Immature natural killer cell (primary cell): ENCODE measurements at regions not wholly inside any gene's neighbourhood (a gene's known extent, or its start where the extent isn't known, plus 50 kb on each side); places are given as distances from the start of the nearest gene placed in this dataset.

Source experiments
- DNase-seq, 3 donors: peaks; one replicate each; pipeline ENCODE4 v3.0.0; 2022; ENCODE audit warnings: mixed read lengths in 1 of 3
- H3K27ac Mint-ChIP-seq, 6 donors: one replicate each; pipeline ENCODE4 v1.8.0; 2020; ENCODE audit warnings: mixed read lengths in 6 of 6, mild to moderate bottlenecking in 5 of 6, inconsistent platforms in 4 of 6, moderate library complexity in 3 of 6
- H3K27me3 Mint-ChIP-seq, 3 donors: one replicate each; pipeline ENCODE4 v1.8.0; 2020 to 2021; ENCODE audit warnings: low read depth in 3 of 3, mild to moderate bottlenecking in 3 of 3, mixed read lengths in 3 of 3, moderate library complexity in 3 of 3, inconsistent platforms in 1 of 3
- H3K36me3 Mint-ChIP-seq, 3 donors: one replicate each; pipeline ENCODE4 v1.8.0; 2020; ENCODE audit warnings: mixed read lengths in 3 of 3, inconsistent platforms in 2 of 3, mild to moderate bottlenecking in 2 of 3
- H3K4me1 Mint-ChIP-seq, 2 donors: one replicate each; pipeline ENCODE4 v1.8.0; 2020; ENCODE audit warnings: inconsistent platforms in 2 of 2, mild to moderate bottlenecking in 2 of 2, mixed read lengths in 2 of 2, moderate library complexity in 1 of 2
- H3K4me3 Mint-ChIP-seq, 5 donors: one replicate each; pipeline ENCODE4 v1.8.0; 2020; ENCODE audit warnings: mild to moderate bottlenecking in 5 of 5, mixed read lengths in 5 of 5, inconsistent platforms in 3 of 5, moderate library complexity in 3 of 5
- H3K9me3 Mint-ChIP-seq, 6 donors: one replicate each; pipeline ENCODE4 v1.8.0; 2020; ENCODE audit warnings: mild to moderate bottlenecking in 6 of 6, mixed read lengths in 6 of 6, inconsistent platforms in 4 of 6, moderate library complexity in 3 of 6

DNA sequence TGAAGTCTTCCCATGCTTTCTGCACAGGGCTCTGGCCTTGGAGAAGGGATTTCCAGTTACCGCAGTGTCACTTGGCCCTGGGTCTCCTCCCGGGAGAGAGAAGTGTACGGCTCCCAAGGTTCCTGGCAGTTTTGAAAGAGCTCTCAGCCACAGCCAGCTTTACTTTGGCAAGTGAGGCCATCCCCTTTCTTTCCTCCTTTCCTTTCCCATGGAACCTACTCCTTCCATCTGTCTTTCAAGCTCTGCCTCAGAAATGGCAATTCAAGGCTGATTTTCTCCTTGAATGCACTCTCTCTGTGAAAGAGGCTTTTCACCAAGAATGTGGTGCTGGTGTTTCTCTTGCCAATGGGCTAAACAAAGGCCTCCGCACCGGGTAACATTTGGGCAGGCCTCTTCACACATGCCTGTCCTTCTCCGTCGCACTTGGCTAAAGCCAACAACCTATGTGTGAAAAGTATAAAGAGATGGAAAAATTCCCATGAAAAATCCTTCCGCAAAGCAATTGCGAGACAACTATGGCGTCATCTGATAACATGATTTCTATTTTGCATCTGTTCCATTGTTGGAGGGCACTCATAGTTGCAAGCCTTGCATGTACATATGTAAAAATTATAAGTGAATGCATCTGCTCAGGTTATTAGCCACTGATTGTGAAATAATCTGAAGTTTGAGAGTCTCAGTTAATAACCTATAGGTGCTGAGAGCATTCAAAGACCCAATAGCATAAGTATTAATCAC is 125.4 kb downstream of the PFKFB3 start:
- no peaks in the 10 kb centered on the region for H3K4me1 Mint-ChIP-seq
- peaks cover 0 to 2% (median 0%) of the 10 kb centered on the region in 3 donors for H3K27me3 Mint-ChIP-seq
- peaks cover 3 to 16% (median 9%) of the 10 kb centered on the region in 3 donors for H3K36me3 Mint-ChIP-seq
- H3K9me3 Mint-ChIP-seq, result no peaks in the 10 kb centered on the region
- no peak for DNase-seq
- no peak overlapping the region for H3K4me3 Mint-ChIP-seq
- no peak overlapping the region for H3K27ac Mint-ChIP-seq

- H3K27ac Mint-ChIP-seq, result no peak overlapping the region
- H3K4me3 Mint-ChIP-seq, result no peak overlapping the region
Measured at GRCh38 chr10:6328699-6329423, 126.1 kb downstream of the PFKFB3 start.

GRCh38 chr10:6333086-6333485 is 130.4 kb downstream of the PFKFB3 start:
- Mint-ChIP-seq H3K9me3 (peaks cover 0 to 3% (median 0%) of the 10 kb centered on the region in 6 donors), H3K27me3 (peaks cover 0 to 2% (median 0%) of the 10 kb centered on the region in 3 donors), H3K27ac (no peak overlapping the region), H3K4me3 (no peak overlapping the region), H3K36me3 (peaks cover 8 to 16% (median 11%) of the 10 kb centered on the region in 3 donors), H3K4me1 (no peaks in the 10 kb centered on the region)
- DNase-seq, result no peak

More at GRCh38 chr10:6328699-6329423, 126.1 kb downstream of the PFKFB3 start:
- Mint-ChIP-seq H3K9me3 (no peaks in the 10 kb centered on the region), H3K36me3 (peaks cover 8 to 16% (median 16%) of the 10 kb centered on the region in 3 donors), H3K4me1 (no peaks in the 10 kb centered on the region), H3K27me3 (peaks cover 0 to 2% (median 0%) of the 10 kb centered on the region in 3 donors)
- no peak for DNase-seq

DNA sequence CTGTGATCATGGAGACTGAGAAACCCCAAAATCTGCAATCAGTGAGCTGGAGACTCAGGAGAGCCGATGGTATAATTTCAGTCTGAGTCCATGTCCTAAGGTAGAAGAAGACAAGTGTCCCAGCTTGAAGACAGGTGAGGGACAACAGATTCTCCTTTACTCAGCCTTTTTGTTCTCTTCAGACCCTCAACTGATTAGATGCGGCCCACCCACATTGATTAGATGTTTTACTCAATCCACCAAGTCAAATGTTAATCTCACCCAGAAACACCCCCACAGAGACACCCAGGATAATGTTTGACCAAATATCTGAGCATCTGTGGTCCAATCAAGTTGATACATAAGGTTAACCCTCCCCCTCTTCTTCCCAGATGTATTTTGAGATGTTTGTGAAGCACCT is 131.2 kb downstream of the PFKFB3 start:
- DNase-seq, result no peak
- Mint-ChIP-seq H3K4me1 (no peaks in the 10 kb centered on the region), H3K4me3 (no peak overlapping the region), H3K27ac (no peak overlapping the region), H3K36me3 (peaks cover 8 to 13% (median 11%) of the 10 kb centered on the region in 3 donors), H3K9me3 (peaks cover 0 to 3% (median 0%) of the 10 kb centered on the region in 6 donors), H3K27me3 (peaks cover 0 to 2% (median 0%) of the 10 kb centered on the region in 3 donors)

- H3K4me3 Mint-ChIP-seq, result no peak overlapping the region
- H3K9me3 Mint-ChIP-seq, result peaks cover 0 to 3% (median 0%) of the 10 kb centered on the region in 6 donors
- peaks cover 6 to 11% (median 8%) of the 10 kb centered on the region in 3 donors for H3K36me3 Mint-ChIP-seq
- H3K4me1 Mint-ChIP-seq, result no peaks in the 10 kb centered on the region
- H3K27ac Mint-ChIP-seq, result no peak overlapping the region
- H3K27me3 Mint-ChIP-seq, result no peaks in the 10 kb centered on the region
- DNase-seq, result no peak
Measured at GRCh38 chr10:6336016-6336415, 133.3 kb downstream of the PFKFB3 start.

GRCh38 chr10:6337382-6337781 is 134.7 kb downstream of the PFKFB3 start:
- no peak overlapping the region for H3K27ac Mint-ChIP-seq
- H3K9me3 Mint-ChIP-seq, result peaks cover 0 to 3% (median 0%) of the 10 kb centered on the region in 6 donors
- H3K4me1 Mint-ChIP-seq, result no peaks in the 10 kb centered on the region
- H3K27me3 Mint-ChIP-seq, result no peaks in the 10 kb centered on the region
- H3K36me3 Mint-ChIP-seq, result peaks cover 5 to 11% (median 6%) of the 10 kb centered on the region in 3 donors
- no peak for DNase-seq
- no peak overlapping the region for H3K4me3 Mint-ChIP-seq

DNA sequence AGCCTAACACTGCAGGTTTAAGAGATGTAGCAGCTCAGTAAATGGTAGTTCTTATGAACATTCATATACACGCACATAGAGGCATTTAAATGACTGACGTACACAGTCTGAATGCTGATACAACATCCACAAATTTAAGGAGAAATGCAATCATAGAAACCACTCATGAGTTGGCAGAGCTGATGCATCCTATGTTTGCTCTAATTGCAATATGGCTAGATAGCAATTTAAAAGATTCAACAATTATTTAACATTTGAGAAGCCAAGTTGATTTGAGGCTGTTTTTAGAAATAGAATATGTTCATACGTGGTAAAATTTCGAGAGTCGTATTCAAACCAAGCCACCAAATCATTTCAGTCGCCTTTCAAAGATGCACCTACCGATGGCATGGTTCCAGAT is 135.6 kb downstream of the PFKFB3 start:
- Mint-ChIP-seq H3K27me3 (no peaks in the 10 kb centered on the region), H3K4me1 (no peaks in the 10 kb centered on the region), H3K9me3 (peaks cover 0 to 3% (median 0%) of the 10 kb centered on the region in 6 donors), H3K27ac (no peak overlapping the region), H3K36me3 (peaks cover 3 to 6% (median 6%) of the 10 kb centered on the region in 3 donors), H3K4me3 (no peak overlapping the region)
- no peak for DNase-seq

DNA sequence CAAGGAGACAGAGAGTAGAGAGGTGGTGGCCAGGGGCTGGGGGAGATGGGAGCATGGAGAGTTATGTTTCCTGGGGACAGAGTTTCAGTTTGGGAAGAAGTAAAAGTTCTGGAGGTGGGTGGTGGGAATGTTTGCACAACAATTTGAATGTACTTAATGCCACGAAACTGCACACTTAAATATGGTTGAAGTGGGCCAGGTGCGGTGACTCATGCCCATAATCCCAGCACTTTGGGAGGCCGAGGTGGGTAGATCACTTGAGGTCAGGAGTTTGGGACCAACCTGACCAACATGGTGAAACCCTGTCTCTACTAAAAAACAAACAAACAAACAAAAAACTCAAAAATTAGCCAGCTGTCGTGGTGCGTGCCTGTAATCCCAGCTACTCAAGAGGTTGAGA is 137.2 kb downstream of the PFKFB3 start:
- Mint-ChIP-seq H3K27ac (no peak overlapping the region), H3K36me3 (no peaks in the 10 kb centered on the region), H3K27me3 (no peaks in the 10 kb centered on the region), H3K9me3 (no peaks in the 10 kb centered on the region), H3K4me3 (no peak overlapping the region), H3K4me1 (no peaks in the 10 kb centered on the region)
- DNase-seq, result no peak

DNA sequence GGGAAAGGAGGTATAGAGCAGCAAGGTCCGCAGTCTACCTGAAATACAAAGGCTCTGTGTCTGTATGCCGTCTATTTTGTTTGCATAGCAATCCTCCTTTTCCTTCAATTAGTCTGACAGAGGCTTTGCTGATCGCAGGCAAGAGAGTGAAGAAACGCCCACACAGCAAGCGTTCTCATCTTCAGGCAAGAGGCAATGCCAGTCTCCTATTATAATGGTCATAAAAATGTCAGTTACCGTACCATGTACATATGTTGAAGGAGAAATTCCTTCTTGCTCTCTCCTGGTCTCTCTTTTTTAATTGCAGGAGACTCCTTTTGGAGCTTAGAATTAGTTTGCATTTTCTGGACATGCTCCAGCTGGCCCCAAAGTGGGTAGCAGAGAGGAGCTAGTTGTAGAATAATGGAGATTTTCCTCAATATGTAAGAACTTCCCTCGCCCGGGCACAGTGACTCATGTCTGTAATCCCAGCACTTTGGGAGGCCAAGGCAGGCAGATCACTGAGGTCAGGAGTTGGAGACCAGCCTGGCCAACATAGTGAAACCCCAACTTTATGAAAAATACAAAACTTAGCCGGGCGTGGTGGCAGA is 139.5 kb downstream of the PFKFB3 start:
- Mint-ChIP-seq H3K4me3 (no peak overlapping the region), H3K27ac (no peak overlapping the region), H3K36me3 (peaks cover 0 to 4% (median 0%) of the 10 kb centered on the region in 3 donors)

GRCh38 chr10:6343305-6344010 is 140.7 kb downstream of the PFKFB3 start:
- no peaks in the 10 kb centered on the region for H3K9me3 Mint-ChIP-seq
- no peak overlapping the region for H3K27ac Mint-ChIP-seq
- H3K4me3 Mint-ChIP-seq, result no peak overlapping the region
- H3K36me3 Mint-ChIP-seq, result peaks cover 0 to 4% (median 0%) of the 10 kb centered on the region in 3 donors
- peaks cover 27 to 29% of the 10 kb centered on the region in 2 donors for H3K4me1 Mint-ChIP-seq
- H3K27me3 Mint-ChIP-seq, result peaks cover 0 to 3% (median 2%) of the 10 kb centered on the region in 3 donors
- DNase-seq, result no peak

More for the DNA sequence above, 139.5 kb downstream of the PFKFB3 start:
- Mint-ChIP-seq H3K4me1 (peaks cover 14 to 16% of the 10 kb centered on the region in 2 donors), H3K9me3 (no peaks in the 10 kb centered on the region), H3K27me3 (no peaks in the 10 kb centered on the region)
- no peak for DNase-seq

GRCh38 chr10:6345404-6345803 is 142.7 kb downstream of the PFKFB3 start:
- peaks cover 37 to 39% of the 10 kb centered on the region in 2 donors for H3K4me1 Mint-ChIP-seq

GRCh38 chr10:6346631-6347030 is 143.9 kb downstream of the PFKFB3 start:
- peaks cover 0 to 4% (median 0%) of the 10 kb centered on the region in 3 donors for H3K36me3 Mint-ChIP-seq
- H3K9me3 Mint-ChIP-seq, result no peaks in the 10 kb centered on the region
- H3K4me1 Mint-ChIP-seq, result peaks cover 37 to 40% of the 10 kb centered on the region in 2 donors
- DNase-seq, result no peak
- H3K27ac Mint-ChIP-seq, result peak overlapping the region in 3 of 6 donors; percentile 34 to 90 (median 85)
- H3K27me3 Mint-ChIP-seq, result peaks cover 0 to 4% (median 3%) of the 10 kb centered on the region in 3 donors
- H3K4me3 Mint-ChIP-seq, result peak overlapping the region in 2 of 5 donors; percentile 33 to 69

More at GRCh38 chr10:6345404-6345803, 142.7 kb downstream of the PFKFB3 start:
- Mint-ChIP-seq H3K27ac (peak overlapping the region in 2 of 6 donors; percentile 6 to 83), H3K27me3 (peaks cover 0 to 4% (median 3%) of the 10 kb centered on the region in 3 donors), H3K36me3 (peaks cover 0 to 4% (median 0%) of the 10 kb centered on the region in 3 donors), H3K9me3 (no peaks in the 10 kb centered on the region), H3K4me3 (no peak overlapping the region)
- DNase-seq, result no peak

DNA sequence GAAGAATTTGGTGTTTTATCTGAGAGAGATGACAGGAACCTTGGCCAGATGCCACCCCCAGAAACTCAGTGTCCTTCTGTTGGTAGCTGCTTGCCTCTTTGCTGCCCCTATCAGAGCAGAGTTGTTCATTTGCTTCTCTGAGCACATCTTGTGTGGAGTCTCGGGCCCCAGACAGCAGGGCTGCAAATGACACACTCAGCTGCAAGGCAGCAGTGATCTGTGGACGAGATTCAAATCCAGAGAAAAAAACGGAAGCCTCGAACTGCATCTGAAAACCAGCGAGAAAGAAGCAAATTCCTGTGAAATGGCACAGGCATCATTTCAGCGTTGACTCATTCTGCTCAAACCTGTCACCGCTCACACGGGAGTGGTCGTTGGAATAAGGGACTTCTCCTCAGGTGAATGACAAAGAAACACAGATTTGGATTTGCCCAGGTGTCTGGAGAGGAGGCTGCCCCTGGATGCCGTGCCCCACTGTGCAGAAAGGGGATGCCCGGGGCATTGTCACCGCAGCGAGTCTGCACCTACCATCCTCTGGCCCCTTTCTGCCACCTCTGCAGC is 144.7 kb downstream of the PFKFB3 start:
- peaks cover 0 to 4% (median 0%) of the 10 kb centered on the region in 3 donors for H3K36me3 Mint-ChIP-seq
- peak in 1 of 3 donors; percentile 8 for DNase-seq
- peaks cover 37 to 40% of the 10 kb centered on the region in 2 donors for H3K4me1 Mint-ChIP-seq
- peaks cover 0 to 4% (median 3%) of the 10 kb centered on the region in 3 donors for H3K27me3 Mint-ChIP-seq
- no peaks in the 10 kb centered on the region for H3K9me3 Mint-ChIP-seq
- peak overlapping the region; percentile 90 to 92 (median 91) for H3K27ac Mint-ChIP-seq
- peak overlapping the region; percentile 72 to 85 (median 81) for H3K4me3 Mint-ChIP-seq
